Activated gamma-delta T cell treated with Interleukin-2 at 50 U/mL for 16 hours (primary cell): ENCODE measurements at regions not wholly inside any gene's neighbourhood (a gene's known extent, or its start where the extent isn't known, plus 50 kb on each side); places are given as distances from the start of the nearest gene placed in this dataset.

ENCODE experiments used
- DNase-seq: peaks from one replicate; pipeline ENCODE4 v3.0.0-alpha.2; 2020

- DNase-seq = no peak
Observed at GRCh38 chr7:21370283-21370982, 57.5 kb upstream of the SP4 start.

- no peak for DNase-seq
Observed at GRCh38 chr7:21371360-21371759, 56.5 kb upstream of the SP4 start.

DNA sequence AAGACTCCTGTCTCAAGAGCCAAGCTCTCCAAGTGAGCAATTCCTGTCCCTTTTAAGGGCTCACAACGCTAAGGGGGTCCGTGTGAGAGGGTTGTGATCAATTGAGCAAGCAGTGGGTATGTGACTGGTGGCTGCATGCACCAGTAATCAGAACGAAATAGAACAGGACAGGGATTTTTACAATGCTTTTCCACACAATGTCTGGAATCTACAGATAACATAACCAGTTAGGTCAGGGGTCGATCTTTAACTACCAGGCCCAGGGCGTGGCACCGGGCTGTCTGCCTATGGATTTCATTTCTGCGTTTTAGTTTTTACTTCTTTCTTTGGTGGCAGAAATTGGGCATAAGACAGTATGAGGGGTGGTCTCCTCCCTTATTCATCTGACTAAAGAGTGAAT lies 54.9 kb upstream of the SP4 start:
- no peak for DNase-seq

GRCh38 chr7:21374134-21374533 lies 53.7 kb upstream of the SP4 start:
- DNase-seq = no peak

GRCh38 chr7:21377545-21377944 lies 50.3 kb upstream of the SP4 start:
- no peak for DNase-seq
